GM12872 (cell line): ENCODE measurements at regions not wholly inside any gene's neighbourhood (a gene's known extent, or its start where the extent isn't known, plus 50 kb on each side); places are given as distances from the start of the nearest gene placed in this dataset.

Source experiments
- CTCF ChIP-seq: IDR thresholded peaks from 3 replicates; pipeline ENCODE4 v1.5.1; 2011; ENCODE audit warnings: low read depth, mild to moderate bottlenecking, low read length, moderate library complexity; ENCODE audit not compliant: insufficient read depth

- no peak for TF ChIP-seq CTCF
Measured at GRCh38 chr6:140966676-140967075, 1166.0 kb upstream of the GJE1 start.

DNA sequence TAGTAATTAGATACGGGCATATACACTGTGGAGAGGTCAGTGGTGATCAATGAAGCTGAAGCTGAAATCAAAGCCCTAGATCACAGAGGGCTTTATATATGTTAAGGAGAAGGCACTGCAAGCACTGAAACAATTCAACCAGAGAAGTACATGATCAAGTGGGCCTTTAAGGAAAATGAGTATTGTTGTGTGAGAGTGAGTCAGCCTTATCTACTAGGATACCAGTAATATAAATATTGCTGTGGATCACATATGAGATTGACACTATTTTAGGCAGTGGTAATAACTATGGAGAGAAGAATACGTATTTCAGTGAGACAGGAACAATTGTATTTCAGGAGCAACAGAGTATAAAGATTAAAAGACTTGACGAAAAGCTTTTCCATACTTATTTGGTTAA lies 1172.2 kb upstream of the GJE1 start:
- TF ChIP-seq CTCF: no peak

GRCh38 chr6:140957386-140957785 lies 1175.3 kb upstream of the GJE1 start:
- TF ChIP-seq CTCF: no peak

DNA sequence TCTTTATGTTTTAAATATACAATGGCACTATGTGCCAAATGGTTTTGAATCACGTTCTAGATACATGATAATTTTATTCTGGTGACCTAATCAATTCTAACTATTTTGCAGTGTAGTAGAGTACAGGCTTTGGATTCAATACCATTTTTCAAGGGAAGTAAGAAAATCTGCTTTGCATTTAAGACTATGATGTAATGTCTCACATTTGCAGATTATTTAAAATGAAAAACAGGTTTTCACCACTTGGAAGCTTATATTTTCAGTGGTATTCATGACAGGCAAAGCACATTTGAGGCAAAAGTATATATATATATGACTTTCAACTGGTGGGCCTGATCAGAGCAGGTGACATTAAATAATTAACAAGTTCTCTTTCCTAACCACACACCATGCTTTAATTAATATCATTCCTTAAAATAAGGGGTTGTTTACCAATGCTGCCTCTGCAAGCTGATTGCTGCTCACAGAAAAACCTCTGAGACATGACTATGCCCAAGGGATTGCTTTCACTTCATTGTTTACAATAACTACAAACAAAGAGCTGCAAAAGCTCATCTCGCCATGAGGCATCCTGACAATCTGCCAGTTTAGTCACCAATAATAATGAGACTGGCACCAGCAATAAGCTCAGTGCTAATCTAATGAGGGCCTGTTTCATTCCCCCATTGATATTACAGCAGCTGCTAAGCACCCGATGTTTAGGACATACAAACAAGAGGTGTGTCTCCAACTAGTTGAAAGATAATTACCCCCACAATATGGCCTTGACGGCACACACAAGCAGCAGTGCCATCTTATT lies 1176.0 kb upstream of the GJE1 start:
- TF ChIP-seq CTCF: no peak

DNA sequence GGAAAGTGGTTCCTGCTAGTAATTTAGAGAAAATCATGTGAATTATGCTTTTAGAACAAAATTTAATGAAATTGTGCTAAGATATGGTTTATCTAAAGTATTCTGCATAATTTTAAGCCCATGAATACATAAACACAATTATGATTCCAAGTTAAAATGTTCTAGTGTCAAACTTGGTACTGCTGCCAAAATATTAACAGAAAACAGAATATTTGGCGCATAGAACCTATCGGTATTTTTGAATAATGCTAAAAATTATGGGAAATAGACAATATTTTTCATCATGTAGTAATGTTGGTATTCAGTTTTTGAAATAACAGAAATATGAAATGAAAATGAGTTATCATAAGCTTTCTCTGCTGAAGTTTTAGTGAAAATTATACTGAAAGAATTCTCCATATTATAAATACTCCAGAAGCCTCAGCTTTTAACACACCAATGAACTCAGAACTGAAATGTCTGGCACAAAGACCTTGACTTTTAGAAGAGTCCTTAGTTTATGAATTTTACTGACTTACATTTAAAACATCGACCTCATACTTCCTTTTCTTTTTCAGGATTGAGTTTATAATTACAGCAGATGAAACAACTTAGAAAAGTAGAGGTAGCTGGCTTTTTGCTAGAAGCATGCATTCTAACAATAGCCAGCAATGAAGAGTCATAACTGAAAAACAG lies 1192.3 kb upstream of the GJE1 start:
- no peak for TF ChIP-seq CTCF

DNA sequence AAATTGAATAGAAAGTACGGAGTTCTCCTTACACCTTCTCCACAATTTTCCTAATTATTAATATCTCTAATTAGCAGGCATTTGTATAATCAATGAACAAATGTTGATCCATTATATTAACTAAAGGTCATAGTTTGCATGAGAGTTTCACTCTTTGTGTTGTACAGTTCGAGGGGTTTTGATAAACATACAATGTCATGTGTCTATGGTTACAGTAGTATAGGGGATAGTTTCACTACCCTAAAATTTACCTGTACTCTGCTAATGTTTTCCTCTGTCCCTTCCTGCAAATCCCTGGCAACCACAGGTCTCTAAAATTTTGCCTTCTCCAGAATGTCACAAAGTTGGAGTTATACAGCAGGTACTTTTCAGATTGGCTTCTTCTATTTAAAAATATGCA lies 1199.8 kb upstream of the GJE1 start:
- TF ChIP-seq CTCF: no peak

GRCh38 chr6:140931581-140931980 lies 1201.1 kb upstream of the GJE1 start:
- no peak for TF ChIP-seq CTCF
